WTC11 (cell line): ENCODE measurements at regions not wholly inside any gene's neighbourhood (a gene's known extent, or its start where the extent isn't known, plus 50 kb on each side); places are given as distances from the start of the nearest gene placed in this dataset.
"Not testable (repeated sequence)": the region's sequence is repeated elsewhere in the genome, so short reads cannot be mapped to it uniquely, and the experiment has no call there.

Source experiments
- ETV6 ChIP-seq: sonication (generic); formaldehyde crosslinking; IDR thresholded peaks from 2 replicates; pipeline ENCODE4 v1.8.1; 2022; ENCODE audit warnings: mild to moderate bottlenecking, missing genetic modification reagents
- SP1 ChIP-seq: sonication (generic); formaldehyde crosslinking; conservative IDR thresholded peaks from 2 replicates; pipeline ENCODE4 v1.8.1; 2022; ENCODE audit warnings: missing genetic modification reagents
- ZNF317 ChIP-seq: sonication (generic); formaldehyde crosslinking; IDR thresholded peaks from 2 replicates; pipeline ENCODE4 v1.8.1; 2023; ENCODE audit warnings: low read depth, mild to moderate bottlenecking, moderate library complexity, missing genetic modification reagents, borderline replicate concordance
- TF ChIP-seq, protein P1 (sequence below): fragments of 200-600 bp; IDR thresholded peaks from 2 replicates; pipeline ENCODE4 v1.8.0; 2022; ENCODE audit warnings: antibody characterized with exemption
- TF ChIP-seq, protein P2 (sequence below): sonication (generic); formaldehyde crosslinking; IDR thresholded peaks from 2 replicates; pipeline ENCODE4 v1.8.0; 2022; ENCODE audit warnings: mild to moderate bottlenecking, missing genetic modification reagents
- TF ChIP-seq, protein P3 (sequence below): sonication (generic); formaldehyde crosslinking; IDR thresholded peaks from 2 replicates; pipeline ENCODE4 v1.8.1; 2023; ENCODE audit warnings: mild to moderate bottlenecking, moderate library complexity, missing genetic modification reagents
- TF ChIP-seq, protein P4 (sequence below): fragments of 250-450 bp; sonication (Bioruptor Pico); IDR thresholded peaks from 2 replicates; pipeline ENCODE4 v1.9.0; 2021; ENCODE audit warnings: mild to moderate bottlenecking, borderline replicate concordance
- TF ChIP-seq, protein P5 (sequence below): sonication (generic); formaldehyde crosslinking; conservative IDR thresholded peaks from 2 replicates; pipeline ENCODE4 v1.8.1; 2022; ENCODE audit warnings: mild to moderate bottlenecking, missing genetic modification reagents
- TF ChIP-seq, protein P6 (sequence below): sonication (generic); formaldehyde crosslinking; conservative IDR thresholded peaks from 2 replicates; pipeline ENCODE4 v1.8.1; 2023; ENCODE audit warnings: mild to moderate bottlenecking, low read depth, missing genetic modification reagents, moderate library complexity

DNA sequence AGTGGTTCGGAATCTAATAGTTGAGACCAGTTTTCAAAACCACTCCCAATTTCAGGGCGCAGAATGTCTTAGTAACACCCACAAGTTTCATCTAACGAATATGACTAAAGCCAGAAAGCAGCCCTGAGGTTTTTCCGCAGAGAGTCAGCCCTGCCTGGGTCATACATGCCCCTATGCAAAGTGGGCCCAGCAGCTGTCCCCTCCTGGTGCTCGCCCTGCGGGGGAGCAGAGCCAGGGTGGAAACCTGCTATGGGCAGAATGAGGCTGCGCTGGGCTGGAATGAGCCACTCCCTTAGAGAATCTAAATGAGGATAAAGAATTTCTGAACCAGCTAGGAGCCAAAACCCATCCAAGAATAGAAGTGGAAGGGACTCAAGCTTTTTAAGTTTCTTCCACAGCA, 69.4 kb upstream of the KIF2A start:
- TF ChIP-seq, protein P1, sequence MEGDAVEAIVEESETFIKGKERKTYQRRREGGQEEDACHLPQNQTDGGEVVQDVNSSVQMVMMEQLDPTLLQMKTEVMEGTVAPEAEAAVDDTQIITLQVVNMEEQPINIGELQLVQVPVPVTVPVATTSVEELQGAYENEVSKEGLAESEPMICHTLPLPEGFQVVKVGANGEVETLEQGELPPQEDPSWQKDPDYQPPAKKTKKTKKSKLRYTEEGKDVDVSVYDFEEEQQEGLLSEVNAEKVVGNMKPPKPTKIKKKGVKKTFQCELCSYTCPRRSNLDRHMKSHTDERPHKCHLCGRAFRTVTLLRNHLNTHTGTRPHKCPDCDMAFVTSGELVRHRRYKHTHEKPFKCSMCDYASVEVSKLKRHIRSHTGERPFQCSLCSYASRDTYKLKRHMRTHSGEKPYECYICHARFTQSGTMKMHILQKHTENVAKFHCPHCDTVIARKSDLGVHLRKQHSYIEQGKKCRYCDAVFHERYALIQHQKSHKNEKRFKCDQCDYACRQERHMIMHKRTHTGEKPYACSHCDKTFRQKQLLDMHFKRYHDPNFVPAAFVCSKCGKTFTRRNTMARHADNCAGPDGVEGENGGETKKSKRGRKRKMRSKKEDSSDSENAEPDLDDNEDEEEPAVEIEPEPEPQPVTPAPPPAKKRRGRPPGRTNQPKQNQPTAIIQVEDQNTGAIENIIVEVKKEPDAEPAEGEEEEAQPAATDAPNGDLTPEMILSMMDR, result not testable (repeated sequence)
- not testable (repeated sequence) for TF ChIP-seq ZNF317; ETV6 (CRISPR knock-in tag); SP1
- TF ChIP-seq, protein P2, sequence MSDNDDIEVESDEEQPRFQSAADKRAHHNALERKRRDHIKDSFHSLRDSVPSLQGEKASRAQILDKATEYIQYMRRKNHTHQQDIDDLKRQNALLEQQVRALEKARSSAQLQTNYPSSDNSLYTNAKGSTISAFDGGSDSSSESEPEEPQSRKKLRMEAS (CRISPR knock-in tag), result not testable (repeated sequence)
- TF ChIP-seq, protein P3, sequence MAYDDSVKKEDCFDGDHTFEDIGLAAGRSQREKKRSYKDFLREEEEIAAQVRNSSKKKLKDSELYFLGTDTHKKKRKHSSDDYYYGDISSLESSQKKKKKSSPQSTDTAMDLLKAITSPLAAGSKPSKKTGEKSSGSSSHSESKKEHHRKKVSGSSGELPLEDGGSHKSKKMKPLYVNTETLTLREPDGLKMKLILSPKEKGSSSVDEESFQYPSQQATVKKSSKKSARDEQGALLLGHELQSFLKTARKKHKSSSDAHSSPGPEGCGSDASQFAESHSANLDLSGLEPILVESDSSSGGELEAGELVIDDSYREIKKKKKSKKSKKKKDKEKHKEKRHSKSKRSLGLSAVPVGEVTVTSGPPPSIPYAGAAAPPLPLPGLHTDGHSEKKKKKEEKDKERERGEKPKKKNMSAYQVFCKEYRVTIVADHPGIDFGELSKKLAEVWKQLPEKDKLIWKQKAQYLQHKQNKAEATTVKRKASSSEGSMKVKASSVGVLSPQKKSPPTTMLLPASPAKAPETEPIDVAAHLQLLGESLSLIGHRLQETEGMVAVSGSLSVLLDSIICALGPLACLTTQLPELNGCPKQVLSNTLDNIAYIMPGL, result not testable (repeated sequence)
- TF ChIP-seq, protein P4, sequence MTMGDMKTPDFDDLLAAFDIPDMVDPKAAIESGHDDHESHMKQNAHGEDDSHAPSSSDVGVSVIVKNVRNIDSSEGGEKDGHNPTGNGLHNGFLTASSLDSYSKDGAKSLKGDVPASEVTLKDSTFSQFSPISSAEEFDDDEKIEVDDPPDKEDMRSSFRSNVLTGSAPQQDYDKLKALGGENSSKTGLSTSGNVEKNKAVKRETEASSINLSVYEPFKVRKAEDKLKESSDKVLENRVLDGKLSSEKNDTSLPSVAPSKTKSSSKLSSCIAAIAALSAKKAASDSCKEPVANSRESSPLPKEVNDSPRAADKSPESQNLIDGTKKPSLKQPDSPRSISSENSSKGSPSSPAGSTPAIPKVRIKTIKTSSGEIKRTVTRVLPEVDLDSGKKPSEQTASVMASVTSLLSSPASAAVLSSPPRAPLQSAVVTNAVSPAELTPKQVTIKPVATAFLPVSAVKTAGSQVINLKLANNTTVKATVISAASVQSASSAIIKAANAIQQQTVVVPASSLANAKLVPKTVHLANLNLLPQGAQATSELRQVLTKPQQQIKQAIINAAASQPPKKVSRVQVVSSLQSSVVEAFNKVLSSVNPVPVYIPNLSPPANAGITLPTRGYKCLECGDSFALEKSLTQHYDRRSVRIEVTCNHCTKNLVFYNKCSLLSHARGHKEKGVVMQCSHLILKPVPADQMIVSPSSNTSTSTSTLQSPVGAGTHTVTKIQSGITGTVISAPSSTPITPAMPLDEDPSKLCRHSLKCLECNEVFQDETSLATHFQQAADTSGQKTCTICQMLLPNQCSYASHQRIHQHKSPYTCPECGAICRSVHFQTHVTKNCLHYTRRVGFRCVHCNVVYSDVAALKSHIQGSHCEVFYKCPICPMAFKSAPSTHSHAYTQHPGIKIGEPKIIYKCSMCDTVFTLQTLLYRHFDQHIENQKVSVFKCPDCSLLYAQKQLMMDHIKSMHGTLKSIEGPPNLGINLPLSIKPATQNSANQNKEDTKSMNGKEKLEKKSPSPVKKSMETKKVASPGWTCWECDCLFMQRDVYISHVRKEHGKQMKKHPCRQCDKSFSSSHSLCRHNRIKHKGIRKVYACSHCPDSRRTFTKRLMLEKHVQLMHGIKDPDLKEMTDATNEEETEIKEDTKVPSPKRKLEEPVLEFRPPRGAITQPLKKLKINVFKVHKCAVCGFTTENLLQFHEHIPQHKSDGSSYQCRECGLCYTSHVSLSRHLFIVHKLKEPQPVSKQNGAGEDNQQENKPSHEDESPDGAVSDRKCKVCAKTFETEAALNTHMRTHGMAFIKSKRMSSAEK (CRISPR knock-in tag), result not testable (repeated sequence)
- TF ChIP-seq, protein P5, sequence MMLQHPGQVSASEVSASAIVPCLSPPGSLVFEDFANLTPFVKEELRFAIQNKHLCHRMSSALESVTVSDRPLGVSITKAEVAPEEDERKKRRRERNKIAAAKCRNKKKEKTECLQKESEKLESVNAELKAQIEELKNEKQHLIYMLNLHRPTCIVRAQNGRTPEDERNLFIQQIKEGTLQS, result not testable (repeated sequence)
- TF ChIP-seq, protein P6, sequence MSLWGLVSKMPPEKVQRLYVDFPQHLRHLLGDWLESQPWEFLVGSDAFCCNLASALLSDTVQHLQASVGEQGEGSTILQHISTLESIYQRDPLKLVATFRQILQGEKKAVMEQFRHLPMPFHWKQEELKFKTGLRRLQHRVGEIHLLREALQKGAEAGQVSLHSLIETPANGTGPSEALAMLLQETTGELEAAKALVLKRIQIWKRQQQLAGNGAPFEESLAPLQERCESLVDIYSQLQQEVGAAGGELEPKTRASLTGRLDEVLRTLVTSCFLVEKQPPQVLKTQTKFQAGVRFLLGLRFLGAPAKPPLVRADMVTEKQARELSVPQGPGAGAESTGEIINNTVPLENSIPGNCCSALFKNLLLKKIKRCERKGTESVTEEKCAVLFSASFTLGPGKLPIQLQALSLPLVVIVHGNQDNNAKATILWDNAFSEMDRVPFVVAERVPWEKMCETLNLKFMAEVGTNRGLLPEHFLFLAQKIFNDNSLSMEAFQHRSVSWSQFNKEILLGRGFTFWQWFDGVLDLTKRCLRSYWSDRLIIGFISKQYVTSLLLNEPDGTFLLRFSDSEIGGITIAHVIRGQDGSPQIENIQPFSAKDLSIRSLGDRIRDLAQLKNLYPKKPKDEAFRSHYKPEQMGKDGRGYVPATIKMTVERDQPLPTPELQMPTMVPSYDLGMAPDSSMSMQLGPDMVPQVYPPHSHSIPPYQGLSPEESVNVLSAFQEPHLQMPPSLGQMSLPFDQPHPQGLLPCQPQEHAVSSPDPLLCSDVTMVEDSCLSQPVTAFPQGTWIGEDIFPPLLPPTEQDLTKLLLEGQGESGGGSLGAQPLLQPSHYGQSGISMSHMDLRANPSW (CRISPR knock-in tag), result not testable (repeated sequence)
